HG03066 (cell line): ENCODE measurements at regions not wholly inside any gene's neighbourhood (a gene's known extent, or its start where the extent isn't known, plus 50 kb on each side); places are given as distances from the start of the nearest gene placed in this dataset.

ENCODE experiments used
- ATAC-seq: cut with Tn5 transposase; IDR thresholded peaks from one replicate; pipeline ENCODE4 v1.9.1; 2021; ENCODE audit warnings: low read depth; ENCODE audit not compliant: unreplicated experiment

- ATAC-seq = no peak
Observed at GRCh38 chr2:215611609-215612386, 175.9 kb upstream of the FN1 start.

- ATAC-seq = no peak
Observed at GRCh38 chr2:215609089-215610032, 173.5 kb upstream of the FN1 start.

- ATAC-seq = no peak
Observed at GRCh38 chr2:215607766-215608165, 171.9 kb upstream of the FN1 start.

GRCh38 chr2:215606219-215606618, 170.4 kb upstream of the FN1 start:
- no peak for ATAC-seq

GRCh38 chr2:215605214-215605613, 169.3 kb upstream of the FN1 start:
- ATAC-seq = no peak

- no peak for ATAC-seq
Observed at GRCh38 chr2:215604606-215605005, 168.7 kb upstream of the FN1 start.

GRCh38 chr2:215603440-215603839, 167.6 kb upstream of the FN1 start:
- no peak for ATAC-seq

- no peak for ATAC-seq
Observed at GRCh38 chr2:215602997-215603396, 167.1 kb upstream of the FN1 start.

GRCh38 chr2:215601990-215602721, 166.3 kb upstream of the FN1 start:
- no peak for ATAC-seq

- ATAC-seq = no peak
Observed at GRCh38 chr2:215601526-215601925, 165.7 kb upstream of the FN1 start.

- no peak for ATAC-seq
Observed at GRCh38 chr2:215598376-215598975, 162.6 kb upstream of the FN1 start.

- no peak for ATAC-seq
Observed at GRCh38 chr2:215597577-215597976, 161.7 kb upstream of the FN1 start.

- ATAC-seq = no peak
Observed at GRCh38 chr2:215594766-215595165, 158.9 kb upstream of the FN1 start.

GRCh38 chr2:215590010-215590745, 154.3 kb upstream of the FN1 start:
- ATAC-seq = no peak

- ATAC-seq = no peak
Observed at GRCh38 chr2:215583881-215584280, 148.0 kb upstream of the FN1 start.

GRCh38 chr2:215579809-215580208, 143.9 kb upstream of the FN1 start:
- ATAC-seq = no peak

- no peak for ATAC-seq
Observed at GRCh38 chr2:215577356-215577755, 141.5 kb upstream of the FN1 start.

- ATAC-seq = no peak
Observed at GRCh38 chr2:215576572-215576971, 140.7 kb upstream of the FN1 start.

- no peak for ATAC-seq
Observed at GRCh38 chr2:215573496-215573895, 137.6 kb upstream of the FN1 start.

- no peak for ATAC-seq
Observed at GRCh38 chr2:215572341-215572848, 136.5 kb upstream of the FN1 start.
